ENCODE measurements at regions not wholly inside any gene's neighbourhood (a gene's known extent, or its start where the extent isn't known, plus 50 kb on each side); places are given as distances from the start of the nearest gene placed in this dataset.
"Not testable (repeated sequence)": the region's sequence is repeated elsewhere in the genome, so short reads cannot be mapped to it uniquely, and the experiment has no call there.

GRCh38 chr15:38103564-38103963 lies 149.1 kb upstream of the SPRED1 start:
- no peak for DNase-seq (ENCODE audit: low spot score in 2 of 2)
- Histone ChIP-seq H3K36me3 (no peaks in the 10 kb centered on the region), H3K27me3 (no peaks in the 10 kb centered on the region), H3K27ac (no peak overlapping the region), H3K4me3 (no peak overlapping the region), H3K9me3 (no peaks in the 10 kb centered on the region), H3K4me1 (no peaks in the 10 kb centered on the region)
- intact Hi-C loops (cut with DNase I; ENCODE audit: low total_unique reads): loop anchor here (5.0 kb wide), 1 partner anchor 1539 kb away; no protein-coding TSS in a partner anchor
- TF ChIP-seq POLR2A (IDR thresholded peaks at IDR 0.05): no peak
- TF ChIP-seq POLR2AphosphoS5 (IDR thresholded peaks at IDR 0.05): no peak
- TF ChIP-seq, protein P1, sequence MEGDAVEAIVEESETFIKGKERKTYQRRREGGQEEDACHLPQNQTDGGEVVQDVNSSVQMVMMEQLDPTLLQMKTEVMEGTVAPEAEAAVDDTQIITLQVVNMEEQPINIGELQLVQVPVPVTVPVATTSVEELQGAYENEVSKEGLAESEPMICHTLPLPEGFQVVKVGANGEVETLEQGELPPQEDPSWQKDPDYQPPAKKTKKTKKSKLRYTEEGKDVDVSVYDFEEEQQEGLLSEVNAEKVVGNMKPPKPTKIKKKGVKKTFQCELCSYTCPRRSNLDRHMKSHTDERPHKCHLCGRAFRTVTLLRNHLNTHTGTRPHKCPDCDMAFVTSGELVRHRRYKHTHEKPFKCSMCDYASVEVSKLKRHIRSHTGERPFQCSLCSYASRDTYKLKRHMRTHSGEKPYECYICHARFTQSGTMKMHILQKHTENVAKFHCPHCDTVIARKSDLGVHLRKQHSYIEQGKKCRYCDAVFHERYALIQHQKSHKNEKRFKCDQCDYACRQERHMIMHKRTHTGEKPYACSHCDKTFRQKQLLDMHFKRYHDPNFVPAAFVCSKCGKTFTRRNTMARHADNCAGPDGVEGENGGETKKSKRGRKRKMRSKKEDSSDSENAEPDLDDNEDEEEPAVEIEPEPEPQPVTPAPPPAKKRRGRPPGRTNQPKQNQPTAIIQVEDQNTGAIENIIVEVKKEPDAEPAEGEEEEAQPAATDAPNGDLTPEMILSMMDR (IDR thresholded peaks at IDR 0.05): no peak

- H3K36me3 ChIP-seq: no peaks in the 10 kb centered on the region
- H3K4me3 ChIP-seq: no peak overlapping the region
- no peak for DNase-seq (ENCODE audit: low spot score in 2 of 2)
- no peak for TF ChIP-seq POLR2AphosphoS5 (IDR thresholded peaks at IDR 0.05)
- TF ChIP-seq POLR2A (IDR thresholded peaks at IDR 0.05): no peak
- TF ChIP-seq, protein P1 (IDR thresholded peaks at IDR 0.05): no peak
- intact Hi-C loops (cut with DNase I; ENCODE audit: low total_unique reads): no loop called here
- no peak overlapping the region for H3K27ac ChIP-seq
- H3K4me1 ChIP-seq: no peaks in the 10 kb centered on the region
- H3K27me3 ChIP-seq: no peaks in the 10 kb centered on the region
- H3K9me3 ChIP-seq: no peaks in the 10 kb centered on the region
Observed at GRCh38 chr15:38111070-38111469, 141.6 kb upstream of the SPRED1 start.

GRCh38 chr15:38112406-38112805 lies 140.2 kb upstream of the SPRED1 start:
- Histone ChIP-seq H3K27ac (no peak overlapping the region), H3K36me3 (no peaks in the 10 kb centered on the region)
- intact Hi-C loops (cut with DNase I; ENCODE audit: low total_unique reads): no loop called here

GRCh38 chr15:38115121-38115520 lies 137.5 kb upstream of the SPRED1 start:
- no peak overlapping the region for H3K27ac ChIP-seq
- TF ChIP-seq POLR2AphosphoS5 (IDR thresholded peaks at IDR 0.05) (no peak), POLR2A (IDR thresholded peaks at IDR 0.05) (no peak)
- TF ChIP-seq, protein P1 (IDR thresholded peaks at IDR 0.05): no peak
- H3K4me3 ChIP-seq: no peak overlapping the region
- DNase-seq (ENCODE audit: low spot score in 2 of 2): no peak
- intact Hi-C loops (cut with DNase I; ENCODE audit: low total_unique reads): no loop called here
- H3K27me3 ChIP-seq: no peaks in the 10 kb centered on the region
- H3K4me1 ChIP-seq: no peaks in the 10 kb centered on the region
- H3K36me3 ChIP-seq: no peaks in the 10 kb centered on the region
- no peaks in the 10 kb centered on the region for H3K9me3 ChIP-seq

More at GRCh38 chr15:38112406-38112805, 140.2 kb upstream of the SPRED1 start:
- no peak for DNase-seq (ENCODE audit: low spot score in 2 of 2)
- Histone ChIP-seq H3K9me3 (no peaks in the 10 kb centered on the region), H3K4me3 (no peak overlapping the region), H3K4me1 (no peaks in the 10 kb centered on the region), H3K27me3 (no peaks in the 10 kb centered on the region)
- TF ChIP-seq, protein P1 (IDR thresholded peaks at IDR 0.05): no peak
- TF ChIP-seq POLR2AphosphoS5 (IDR thresholded peaks at IDR 0.05) (no peak), POLR2A (IDR thresholded peaks at IDR 0.05) (no peak)

GRCh38 chr15:38117781-38118180 lies 134.9 kb upstream of the SPRED1 start:
- Histone ChIP-seq H3K4me1 (no peaks in the 10 kb centered on the region), H3K27ac (no peak overlapping the region), H3K9me3 (no peaks in the 10 kb centered on the region), H3K4me3 (no peak overlapping the region), H3K27me3 (no peaks in the 10 kb centered on the region), H3K36me3 (no peaks in the 10 kb centered on the region)
- no peak for TF ChIP-seq POLR2A (IDR thresholded peaks at IDR 0.05)
- TF ChIP-seq POLR2AphosphoS5 (IDR thresholded peaks at IDR 0.05): no peak
- TF ChIP-seq, protein P1 (IDR thresholded peaks at IDR 0.05): no peak
- intact Hi-C loops (cut with DNase I; ENCODE audit: low total_unique reads): no loop called here
- DNase-seq (ENCODE audit: low spot score in 2 of 2): no peak

- H3K4me3 ChIP-seq; H3K36me3 ChIP-seq; H3K27me3 ChIP-seq; DNase-seq (ENCODE audit: low spot score in 2 of 2); H3K4me1 ChIP-seq; H3K27ac ChIP-seq; H3K9me3 ChIP-seq; intact Hi-C loops (cut with DNase I; ENCODE audit: low total_unique reads): not testable (repeated sequence)
Observed at GRCh38 chr15:38119865-38120264, 132.8 kb upstream of the SPRED1 start.

Measured in breast epithelium (tissue), 4 donors.